ENCODE measurements at regions not wholly inside any gene's neighbourhood (a gene's known extent, or its start where the extent isn't known, plus 50 kb on each side); places are given as distances from the start of the nearest gene placed in this dataset.

GRCh38 chr20:52655395-52655794 lies 316.8 kb upstream of the TSHZ2 start:
- FAIRE-seq (no peak), DNase-seq (ENCODE audit: insufficient read length) (no peak)
- no peak for TF ChIP-seq POLR2AphosphoS5 (IDR thresholded peaks at IDR 0.05; ENCODE audit: low read depth, low read length)
- TF ChIP-seq TAF1 (IDR thresholded peaks at IDR 0.05; ENCODE audit: borderline replicate concordance, low read depth, low read length): no peak
- TF ChIP-seq POLR2A (IDR thresholded peaks at IDR 0.05; ENCODE audit: low read depth, low read length): no peak

- DNase-seq (ENCODE audit: insufficient read length) (no peak), FAIRE-seq (no peak)
- TF ChIP-seq TAF1 (IDR thresholded peaks at IDR 0.05; ENCODE audit: borderline replicate concordance, low read depth, low read length) (no peak), POLR2A (IDR thresholded peaks at IDR 0.05; ENCODE audit: low read depth, low read length) (no peak), POLR2AphosphoS5 (IDR thresholded peaks at IDR 0.05; ENCODE audit: low read depth, low read length) (no peak)
Observed at GRCh38 chr20:52654567-52654966, 317.6 kb upstream of the TSHZ2 start.

- DNase-seq (ENCODE audit: insufficient read length): no peak
- TF ChIP-seq POLR2A (IDR thresholded peaks at IDR 0.05; ENCODE audit: low read depth, low read length) (no peak), POLR2AphosphoS5 (IDR thresholded peaks at IDR 0.05; ENCODE audit: low read depth, low read length) (no peak), TAF1 (IDR thresholded peaks at IDR 0.05; ENCODE audit: borderline replicate concordance, low read depth, low read length) (no peak)
- no peak for FAIRE-seq
Observed at GRCh38 chr20:52652271-52652670, 319.9 kb upstream of the TSHZ2 start.

GRCh38 chr20:52649727-52650126 lies 322.4 kb upstream of the TSHZ2 start:
- no peak for TF ChIP-seq POLR2A (IDR thresholded peaks at IDR 0.05; ENCODE audit: low read depth, low read length)
- TF ChIP-seq TAF1 (IDR thresholded peaks at IDR 0.05; ENCODE audit: borderline replicate concordance, low read depth, low read length): no peak
- no peak for TF ChIP-seq POLR2AphosphoS5 (IDR thresholded peaks at IDR 0.05; ENCODE audit: low read depth, low read length)
- DNase-seq (ENCODE audit: insufficient read length) (no peak), FAIRE-seq (no peak)

GRCh38 chr20:52645822-52646221 lies 326.3 kb upstream of the TSHZ2 start:
- no peak for FAIRE-seq
- no peak for DNase-seq (ENCODE audit: insufficient read length)
- TF ChIP-seq POLR2AphosphoS5 (IDR thresholded peaks at IDR 0.05; ENCODE audit: low read depth, low read length) (no peak), POLR2A (IDR thresholded peaks at IDR 0.05; ENCODE audit: low read depth, low read length) (no peak)

- TF ChIP-seq TAF1 (IDR thresholded peaks at IDR 0.05; ENCODE audit: borderline replicate concordance, low read depth, low read length): no peak
- no peak for TF ChIP-seq POLR2A (IDR thresholded peaks at IDR 0.05; ENCODE audit: low read depth, low read length)
- TF ChIP-seq POLR2AphosphoS5 (IDR thresholded peaks at IDR 0.05; ENCODE audit: low read depth, low read length): no peak
- DNase-seq (ENCODE audit: insufficient read length): no peak
- FAIRE-seq: no peak
Observed at GRCh38 chr20:52643034-52643433, 329.1 kb upstream of the TSHZ2 start.

- TF ChIP-seq POLR2A (IDR thresholded peaks at IDR 0.05; ENCODE audit: low read depth, low read length): no peak
- TF ChIP-seq POLR2AphosphoS5 (IDR thresholded peaks at IDR 0.05; ENCODE audit: low read depth, low read length): no peak
- no peak for TF ChIP-seq TAF1 (IDR thresholded peaks at IDR 0.05; ENCODE audit: borderline replicate concordance, low read depth, low read length)
- DNase-seq (ENCODE audit: insufficient read length): no peak
- no peak for FAIRE-seq
Observed at GRCh38 chr20:52637201-52637600, 335.0 kb upstream of the TSHZ2 start.

GRCh38 chr20:52631469-52631868 lies 340.7 kb upstream of the TSHZ2 start:
- DNase-seq (ENCODE audit: insufficient read length) (no peak), FAIRE-seq (no peak)
- no peak for TF ChIP-seq POLR2A (IDR thresholded peaks at IDR 0.05; ENCODE audit: low read depth, low read length)

- DNase-seq (ENCODE audit: insufficient read length) (no peak), FAIRE-seq (no peak)
- TF ChIP-seq POLR2AphosphoS5 (IDR thresholded peaks at IDR 0.05; ENCODE audit: low read depth, low read length): no peak
- no peak for TF ChIP-seq TAF1 (IDR thresholded peaks at IDR 0.05; ENCODE audit: borderline replicate concordance, low read depth, low read length)
- no peak for TF ChIP-seq POLR2A (IDR thresholded peaks at IDR 0.05; ENCODE audit: low read depth, low read length)
Observed at GRCh38 chr20:52630138-52630537, 342.0 kb upstream of the TSHZ2 start.

GRCh38 chr20:52624281-52624680 lies 347.9 kb upstream of the TSHZ2 start:
- FAIRE-seq: no peak
- TF ChIP-seq TAF1 (IDR thresholded peaks at IDR 0.05; ENCODE audit: borderline replicate concordance, low read depth, low read length) (no peak), POLR2A (IDR thresholded peaks at IDR 0.05; ENCODE audit: low read depth, low read length) (no peak)
- no peak for DNase-seq (ENCODE audit: insufficient read length)

- no peak for DNase-seq (ENCODE audit: insufficient read length)
- no peak for FAIRE-seq
- TF ChIP-seq POLR2AphosphoS5 (IDR thresholded peaks at IDR 0.05; ENCODE audit: low read depth, low read length): no peak
- no peak for TF ChIP-seq POLR2A (IDR thresholded peaks at IDR 0.05; ENCODE audit: low read depth, low read length)
- no peak for TF ChIP-seq TAF1 (IDR thresholded peaks at IDR 0.05; ENCODE audit: borderline replicate concordance, low read depth, low read length)
Observed at GRCh38 chr20:52622081-52622480, 350.1 kb upstream of the TSHZ2 start.

- DNase-seq (ENCODE audit: insufficient read length): no peak
- TF ChIP-seq POLR2A (IDR thresholded peaks at IDR 0.05; ENCODE audit: low read depth, low read length) (no peak), POLR2AphosphoS5 (IDR thresholded peaks at IDR 0.05; ENCODE audit: low read depth, low read length) (no peak), TAF1 (IDR thresholded peaks at IDR 0.05; ENCODE audit: borderline replicate concordance, low read depth, low read length) (no peak)
Observed at GRCh38 chr20:52621401-52621800, 350.8 kb upstream of the TSHZ2 start.

GRCh38 chr20:52619671-52620070 lies 352.5 kb upstream of the TSHZ2 start:
- TF ChIP-seq TAF1 (IDR thresholded peaks at IDR 0.05; ENCODE audit: borderline replicate concordance, low read depth, low read length): no peak
- TF ChIP-seq POLR2A (IDR thresholded peaks at IDR 0.05; ENCODE audit: low read depth, low read length): no peak
- no peak for TF ChIP-seq POLR2AphosphoS5 (IDR thresholded peaks at IDR 0.05; ENCODE audit: low read depth, low read length)
- DNase-seq (ENCODE audit: insufficient read length) (no peak), FAIRE-seq (no peak)

More at GRCh38 chr20:52621401-52621800, 350.8 kb upstream of the TSHZ2 start:
- FAIRE-seq: no peak

Measured in GM12892 (cell line).